Right lobe of liver (tissue), 4 donors: ENCODE measurements at regions not wholly inside any gene's neighbourhood (a gene's known extent, or its start where the extent isn't known, plus 50 kb on each side); places are given as distances from the start of the nearest gene placed in this dataset.

Experiments used
- CTCF ChIP-seq, 4 donors: fragments of 200-600 bp in 3 of 4; fragments of 450-650 bp in 1 of 4; IDR thresholded peaks; one replicate each; pipeline versions ENCODE4 v1.5.1 to v1.8.0; 2016 to 2022; ENCODE audit warnings: antibody characterized with exemption in 4 of 4, mild to moderate bottlenecking in 2 of 4
- POLR2A ChIP-seq: fragments of 450-650 bp; IDR thresholded peaks from one replicate; pipeline ENCODE4 v1.6.1; 2017; ENCODE audit warnings: antibody characterized with exemption, mild to moderate bottlenecking
- donor health status: DM: no; HTN: no; CAD: no.
- donor health status: DM: no; HTN: no; CAD: no.
- donor health status: DM: no; HTN: yes; CAD: no.

GRCh38 chr22:27612115-27612514, 189.4 kb downstream of the MN1 start:
- no peak for TF ChIP-seq CTCF (IDR thresholded peaks at IDR 0.05)
- TF ChIP-seq POLR2A = no peak
